ENCODE measurements at regions not wholly inside any gene's neighbourhood (a gene's known extent, or its start where the extent isn't known, plus 50 kb on each side); places are given as distances from the start of the nearest gene placed in this dataset.

DNA sequence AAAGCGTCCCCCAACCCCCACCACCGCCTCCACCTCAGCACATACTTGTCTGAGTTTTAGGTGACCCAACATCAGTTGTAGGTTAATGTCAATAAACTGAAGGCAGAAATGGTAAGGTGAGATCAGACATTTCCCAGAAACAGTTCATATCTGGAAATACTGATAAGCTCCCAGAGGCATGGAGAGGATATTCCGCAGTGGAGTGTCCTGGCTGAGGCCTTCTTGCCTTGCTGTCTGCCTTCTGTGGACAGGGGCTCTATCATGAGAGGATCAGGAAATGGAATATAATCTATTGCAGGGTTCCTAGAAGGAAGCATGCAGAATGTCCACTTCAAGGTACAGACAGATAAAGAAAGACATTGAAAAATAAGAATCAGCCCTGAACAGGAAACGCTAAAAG lies 473.3 kb upstream of the MKI67 start:
- TF ChIP-seq, protein P1, sequence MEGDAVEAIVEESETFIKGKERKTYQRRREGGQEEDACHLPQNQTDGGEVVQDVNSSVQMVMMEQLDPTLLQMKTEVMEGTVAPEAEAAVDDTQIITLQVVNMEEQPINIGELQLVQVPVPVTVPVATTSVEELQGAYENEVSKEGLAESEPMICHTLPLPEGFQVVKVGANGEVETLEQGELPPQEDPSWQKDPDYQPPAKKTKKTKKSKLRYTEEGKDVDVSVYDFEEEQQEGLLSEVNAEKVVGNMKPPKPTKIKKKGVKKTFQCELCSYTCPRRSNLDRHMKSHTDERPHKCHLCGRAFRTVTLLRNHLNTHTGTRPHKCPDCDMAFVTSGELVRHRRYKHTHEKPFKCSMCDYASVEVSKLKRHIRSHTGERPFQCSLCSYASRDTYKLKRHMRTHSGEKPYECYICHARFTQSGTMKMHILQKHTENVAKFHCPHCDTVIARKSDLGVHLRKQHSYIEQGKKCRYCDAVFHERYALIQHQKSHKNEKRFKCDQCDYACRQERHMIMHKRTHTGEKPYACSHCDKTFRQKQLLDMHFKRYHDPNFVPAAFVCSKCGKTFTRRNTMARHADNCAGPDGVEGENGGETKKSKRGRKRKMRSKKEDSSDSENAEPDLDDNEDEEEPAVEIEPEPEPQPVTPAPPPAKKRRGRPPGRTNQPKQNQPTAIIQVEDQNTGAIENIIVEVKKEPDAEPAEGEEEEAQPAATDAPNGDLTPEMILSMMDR (conservative IDR thresholded peaks at IDR 0.05 in 1 of 2, IDR thresholded peaks at IDR 0.05 in 1 of 2; ENCODE audit: extremely low read depth in 1 of 2, insufficient read depth in 1 of 2, low read depth in 1 of 2, low read length in 2 of 2), result no peak
- no peak for TF ChIP-seq EZH2 (IDR thresholded peaks at IDR 0.05; ENCODE audit: borderline replicate concordance, low read length)

All from mammary epithelial cell (primary cell).